ENCODE measurements at regions not wholly inside any gene's neighbourhood (a gene's known extent, or its start where the extent isn't known, plus 50 kb on each side); places are given as distances from the start of the nearest gene placed in this dataset.
A peak's percentile ranks its signal among the peaks of the same experiment; 100 is the strongest.

GRCh38 chr12:75961878-75962277 lies 69.7 kb downstream of the PHLDA1 start:
- H3K4me3 ChIP-seq = no peak overlapping the region
- Mint-ChIP-seq H3K9me3 (no peaks in the 10 kb centered on the region), H3K36me3 (no peaks in the 10 kb centered on the region), H3K27ac (no peak overlapping the region), H3K4me3 (no peak overlapping the region), H3K27me3 (ENCODE audit: insufficient read depth, low read depth) (peaks cover 5% of the 10 kb centered on the region), H3K4me1 (peaks cover 26% of the 10 kb centered on the region)
- H3K4me1 ChIP-seq = peaks cover 21% of the 10 kb centered on the region
- H3K4me2 ChIP-seq = no peak overlapping the region
- no peaks in the 10 kb centered on the region for H3K36me3 ChIP-seq
- no peak overlapping the region for H2AFZ ChIP-seq (replicated peaks)
- H3K79me2 ChIP-seq (ENCODE audit: low read depth) = no peaks in the 10 kb centered on the region
- peaks cover 13% of the 10 kb centered on the region for H3F3A ChIP-seq (ENCODE audit: low read depth)
- no peak for DNase-seq (ENCODE audit: low spot score)
- TF ChIP-seq CTCF (IDR thresholded peaks at IDR 0.05) (no peak), EZH2phosphoT487 (IDR thresholded peaks at IDR 0.05) (no peak), EZH2 (IDR thresholded peaks at IDR 0.05) (no peak)
- no peaks in the 10 kb centered on the region for H3K27me3 ChIP-seq
- no peaks in the 10 kb centered on the region for H4K20me1 ChIP-seq (ENCODE audit: low read depth)
- no peaks in the 10 kb centered on the region for H3K9me3 ChIP-seq (ENCODE audit: low read depth)
- H3K9ac ChIP-seq = no peak overlapping the region
- H3K27ac ChIP-seq = no peak overlapping the region

- DNase-seq (ENCODE audit: low spot score) = no peak
- no peak overlapping the region for H3K9ac ChIP-seq
- TF ChIP-seq CTCF (IDR thresholded peaks at IDR 0.05) (no peak), EZH2 (IDR thresholded peaks at IDR 0.05) (no peak), EZH2phosphoT487 (IDR thresholded peaks at IDR 0.05) (no peak)
- H3K36me3 ChIP-seq = no peaks in the 10 kb centered on the region
- H4K20me1 ChIP-seq (ENCODE audit: low read depth) = no peaks in the 10 kb centered on the region
- no peaks in the 10 kb centered on the region for H3K79me2 ChIP-seq (ENCODE audit: low read depth)
- no peaks in the 10 kb centered on the region for H3K27me3 ChIP-seq
- H3K4me1 ChIP-seq = peaks cover 21% of the 10 kb centered on the region
- no peak overlapping the region for H3K4me2 ChIP-seq
- Mint-ChIP-seq H3K36me3 (no peaks in the 10 kb centered on the region), H3K9me3 (no peaks in the 10 kb centered on the region), H3K27ac (no peak overlapping the region), H3K4me3 (no peak overlapping the region), H3K27me3 (ENCODE audit: insufficient read depth, low read depth) (peaks cover 5% of the 10 kb centered on the region), H3K4me1 (peaks cover 26% of the 10 kb centered on the region)
- H3F3A ChIP-seq (ENCODE audit: low read depth) = peaks cover 13% of the 10 kb centered on the region
- no peak overlapping the region for H3K4me3 ChIP-seq
- no peak overlapping the region for H3K27ac ChIP-seq
- no peaks in the 10 kb centered on the region for H3K9me3 ChIP-seq (ENCODE audit: low read depth)
- H2AFZ ChIP-seq (replicated peaks) = no peak overlapping the region
Observed at GRCh38 chr12:75960954-75961661, 70.5 kb downstream of the PHLDA1 start.

- TF ChIP-seq EZH2phosphoT487 (IDR thresholded peaks at IDR 0.05) (no peak), CTCF (IDR thresholded peaks at IDR 0.05) (no peak), EZH2 (IDR thresholded peaks at IDR 0.05) (no peak)
- Mint-ChIP-seq H3K27ac (peak overlapping the region; percentile 47), H3K27me3 (ENCODE audit: insufficient read depth, low read depth) (peaks cover 5% of the 10 kb centered on the region), H3K9me3 (no peaks in the 10 kb centered on the region), H3K4me1 (peaks cover 22% of the 10 kb centered on the region), H3K36me3 (no peaks in the 10 kb centered on the region), H3K4me3 (no peak overlapping the region)
- Histone ChIP-seq H3F3A (ENCODE audit: low read depth) (peaks cover 13% of the 10 kb centered on the region), H3K9ac (no peak overlapping the region), H2AFZ (replicated peaks) (no peak overlapping the region), H3K27me3 (no peaks in the 10 kb centered on the region), H3K36me3 (no peaks in the 10 kb centered on the region), H3K4me3 (no peak overlapping the region), H3K27ac (no peak overlapping the region), H3K4me2 (no peak overlapping the region), H3K4me1 (peaks cover 21% of the 10 kb centered on the region), H3K9me3 (ENCODE audit: low read depth) (no peaks in the 10 kb centered on the region), H3K79me2 (ENCODE audit: low read depth) (no peaks in the 10 kb centered on the region), H4K20me1 (ENCODE audit: low read depth) (no peaks in the 10 kb centered on the region)
- no peak for DNase-seq (ENCODE audit: low spot score)
Observed at GRCh38 chr12:75960086-75960910, 71.3 kb downstream of the PHLDA1 start.
